Fibroblast of gingiva (primary cell): ENCODE measurements at regions not wholly inside any gene's neighbourhood (a gene's known extent, or its start where the extent isn't known, plus 50 kb on each side); places are given as distances from the start of the nearest gene placed in this dataset.
A peak's percentile ranks its signal among the peaks of the same experiment; 100 is the strongest.

Experiments used
- DNase-seq: peaks from one replicate; pipeline ENCODE4 v3.0.0-alpha.2; 2011; ENCODE audit warnings: low read depth

DNA sequence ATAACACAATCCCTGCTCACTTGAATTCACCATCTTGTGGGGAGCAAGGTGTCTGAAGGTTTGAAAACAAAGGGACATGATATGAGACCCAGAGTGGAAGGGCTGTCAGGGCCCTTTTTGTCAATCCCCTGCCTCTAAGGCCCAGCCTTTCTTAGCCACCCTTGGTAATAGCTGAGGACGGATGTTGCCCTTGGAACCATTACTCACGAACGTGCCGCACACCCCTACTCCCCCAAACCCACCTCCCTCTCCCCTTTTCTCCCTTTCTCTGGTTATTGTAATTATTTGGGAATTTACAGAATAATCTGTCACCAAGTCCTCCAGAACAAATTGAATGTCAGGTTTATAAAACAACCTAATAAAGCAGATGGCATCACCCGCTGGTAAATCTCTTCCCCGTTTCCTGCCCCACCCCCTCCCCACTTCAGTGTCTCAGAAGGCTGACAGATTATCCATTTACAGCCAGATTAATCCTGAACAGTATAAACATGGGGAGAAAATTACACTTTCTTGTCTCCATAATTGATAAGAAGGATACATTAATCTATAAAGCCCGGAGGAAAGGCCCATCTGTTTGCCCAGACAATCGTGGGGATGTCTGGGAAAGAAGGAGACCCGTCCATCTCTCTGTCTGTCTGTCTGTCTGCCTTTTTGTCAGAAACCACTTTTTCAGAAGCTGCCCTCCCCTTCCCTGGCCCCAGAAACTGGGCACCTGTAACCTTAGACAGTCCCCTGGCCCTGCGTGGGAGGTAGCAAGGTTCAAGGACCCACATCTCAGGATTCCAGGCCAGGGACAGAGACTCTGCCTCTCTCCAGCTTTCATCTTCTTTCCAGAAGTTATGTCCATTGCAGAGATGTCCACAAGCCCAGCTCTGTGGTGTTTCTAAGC is 60.6 kb upstream of the CD34 start:
- DNase-seq = no peak

DNA sequence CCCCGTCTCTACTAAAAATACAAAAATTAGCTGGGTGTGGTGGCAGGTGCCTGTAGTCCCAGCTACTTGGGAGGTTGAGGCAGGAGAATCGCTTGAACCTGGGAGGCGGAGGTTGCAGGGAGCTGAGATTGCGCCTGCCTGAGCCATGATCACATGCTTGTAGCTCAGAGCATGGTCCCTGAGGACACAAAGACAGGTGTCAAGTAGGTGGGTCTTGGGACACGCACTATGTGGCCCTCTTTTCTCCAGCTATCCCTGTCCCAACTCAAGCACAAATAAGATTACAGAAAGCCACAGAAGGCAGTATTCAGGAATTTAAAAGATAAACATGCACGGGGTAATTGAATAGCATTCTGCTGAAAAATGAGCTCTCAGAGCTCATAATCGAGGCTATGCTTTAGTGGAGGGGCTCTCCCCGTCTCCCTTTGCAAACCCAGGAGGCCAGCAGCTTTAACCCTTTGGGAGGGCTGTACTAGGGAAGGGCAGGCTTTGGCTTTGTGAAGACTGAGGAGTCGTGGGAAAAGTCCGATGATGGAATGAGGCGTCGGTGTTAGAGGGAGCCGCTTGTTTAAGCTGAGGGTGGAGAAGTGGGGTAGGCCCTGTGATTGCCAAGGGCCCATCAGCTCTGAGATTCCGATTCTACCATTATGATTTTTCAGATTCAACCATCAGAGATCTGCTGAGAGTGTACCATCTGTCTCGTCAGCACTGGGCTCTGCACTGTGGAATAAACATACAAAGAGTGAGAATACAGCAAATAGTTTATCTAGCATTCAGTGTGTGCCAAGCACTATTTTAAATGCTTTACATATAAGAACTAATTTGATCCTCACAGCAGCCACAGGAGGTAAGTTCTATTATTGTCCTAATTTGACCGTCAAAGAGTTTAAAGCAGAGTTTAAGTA is 59.7 kb upstream of the CD34 start:
- DNase-seq = no peak

DNA sequence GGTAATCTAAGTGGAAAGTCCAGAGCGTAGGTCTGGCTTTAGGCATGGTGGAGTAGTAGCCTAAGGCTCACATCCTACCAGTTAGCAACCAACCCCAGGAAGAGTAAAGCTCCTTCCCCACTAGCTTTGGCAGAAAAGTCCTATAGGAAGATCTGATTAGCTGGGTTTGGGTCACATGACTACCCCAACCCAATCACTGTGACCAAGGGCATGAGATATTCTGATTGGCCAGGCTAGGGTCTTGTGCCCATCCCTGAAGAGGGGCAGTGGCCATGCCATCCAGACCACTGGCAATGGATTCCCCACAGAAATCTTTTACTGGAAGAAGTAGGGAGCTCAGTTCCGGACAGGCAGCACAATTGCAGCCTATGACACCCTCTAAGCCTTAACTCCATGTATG is 58.6 kb upstream of the CD34 start:
- DNase-seq = no peak

DNA sequence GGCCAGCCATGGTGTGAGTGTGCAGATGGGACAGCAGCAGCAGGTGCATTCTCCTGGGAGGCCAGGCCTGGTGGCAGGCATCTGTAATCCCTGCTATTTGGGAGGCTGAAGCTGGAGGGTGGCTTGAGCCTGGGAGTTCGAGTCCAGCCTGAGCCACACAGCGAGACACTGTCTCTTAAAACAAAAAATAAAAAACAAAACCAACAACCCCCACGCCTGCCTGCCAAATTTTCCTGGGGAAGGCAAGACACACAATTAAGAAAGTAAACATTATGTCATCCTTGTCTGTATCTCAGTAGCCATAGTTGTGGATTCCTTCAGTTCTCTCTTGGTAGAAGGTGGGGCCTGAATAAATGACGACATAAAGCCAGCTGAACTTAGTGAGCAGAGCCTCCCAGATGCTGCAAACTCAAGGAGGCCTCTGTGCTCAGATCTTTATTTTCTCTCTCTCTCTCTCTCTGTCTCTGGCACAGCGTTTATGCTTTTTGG is 57.6 kb upstream of the CD34 start:
- DNase-seq = no peak

DNA sequence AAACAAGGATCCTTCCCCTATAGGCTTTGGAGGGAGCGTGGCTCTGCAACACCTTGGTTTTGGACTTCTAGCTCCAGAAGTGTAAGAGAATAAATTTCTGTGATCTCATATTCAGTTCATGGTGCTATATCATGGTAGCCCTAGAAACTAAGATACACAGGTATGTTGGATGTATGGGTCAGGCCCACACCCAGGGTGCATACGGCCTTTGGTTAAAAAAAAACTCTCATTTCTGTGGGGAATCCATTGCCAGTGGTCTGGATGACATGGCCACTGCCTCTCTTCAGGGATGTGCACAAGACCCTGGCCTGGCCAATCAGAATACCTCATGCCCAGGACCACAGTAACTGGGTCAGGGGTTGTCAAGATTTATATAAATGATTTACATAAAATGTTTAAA is 56.8 kb upstream of the CD34 start:
- DNase-seq = no peak

DNA sequence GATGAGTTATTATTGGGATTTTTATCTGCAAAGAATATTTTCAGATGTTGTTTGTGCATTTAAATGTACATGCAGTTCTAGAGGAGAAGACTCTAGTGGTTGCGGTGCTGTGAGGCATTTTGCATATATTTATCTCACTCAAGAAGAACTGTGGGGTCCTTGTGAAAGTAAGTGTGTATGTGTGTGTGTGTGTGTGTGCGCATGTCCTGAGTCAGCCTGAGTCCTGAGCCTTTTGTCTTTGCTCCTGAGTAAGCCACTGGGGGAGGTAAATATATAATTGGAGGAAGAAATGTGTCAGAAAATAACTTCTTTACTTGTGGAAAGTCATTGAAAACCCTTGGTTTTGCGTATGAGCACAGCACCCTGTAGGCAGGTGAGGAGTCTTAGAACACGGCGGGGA is 55.6 kb upstream of the CD34 start:
- no peak for DNase-seq

DNA sequence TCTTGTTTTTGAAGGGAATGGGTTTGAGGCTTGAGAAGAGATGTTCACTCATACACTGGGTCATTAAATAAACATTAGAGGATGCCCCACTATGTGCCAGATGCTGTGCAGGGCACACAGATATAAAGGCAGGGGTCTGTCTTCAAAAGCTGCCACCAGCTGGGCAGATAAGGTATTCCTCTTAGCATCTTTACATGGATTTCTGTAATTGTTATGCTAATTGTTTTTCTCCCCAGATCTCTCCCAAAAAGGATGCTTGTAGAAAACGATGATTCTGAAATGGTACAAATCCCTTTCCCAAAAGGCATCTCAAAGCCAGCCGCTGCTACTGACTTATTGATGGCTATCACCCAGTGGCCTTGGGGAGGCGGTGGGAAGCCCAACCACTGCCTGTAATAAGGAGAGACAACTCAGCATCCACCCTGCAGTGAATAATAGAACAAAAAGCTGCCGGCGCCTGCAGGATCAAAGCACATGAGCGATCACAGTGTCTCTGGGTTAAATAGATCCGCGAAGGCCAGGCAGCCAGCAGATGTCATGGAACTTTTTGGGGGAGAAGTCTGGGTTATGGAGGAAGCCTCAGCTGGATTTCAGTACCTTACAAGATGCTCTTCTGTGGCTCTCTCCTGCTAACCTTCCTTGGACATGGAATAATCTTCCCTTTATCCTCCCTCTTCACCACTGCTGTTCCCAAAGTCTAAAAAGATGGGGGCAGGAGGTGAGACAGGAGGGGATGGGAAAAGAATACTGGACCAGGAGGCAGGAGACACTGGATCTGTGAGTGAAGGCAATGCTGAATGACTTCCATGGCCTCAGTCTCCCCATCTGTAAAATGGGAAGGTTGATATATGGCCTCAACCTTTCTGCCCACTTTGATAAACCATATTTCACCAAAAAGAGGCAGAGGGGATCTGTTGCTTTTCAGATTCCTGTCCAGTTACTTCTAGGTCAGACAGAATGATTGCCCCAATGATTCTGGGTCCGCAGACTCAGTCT is 54.8 kb upstream of the CD34 start:
- DNase-seq = no peak

DNA sequence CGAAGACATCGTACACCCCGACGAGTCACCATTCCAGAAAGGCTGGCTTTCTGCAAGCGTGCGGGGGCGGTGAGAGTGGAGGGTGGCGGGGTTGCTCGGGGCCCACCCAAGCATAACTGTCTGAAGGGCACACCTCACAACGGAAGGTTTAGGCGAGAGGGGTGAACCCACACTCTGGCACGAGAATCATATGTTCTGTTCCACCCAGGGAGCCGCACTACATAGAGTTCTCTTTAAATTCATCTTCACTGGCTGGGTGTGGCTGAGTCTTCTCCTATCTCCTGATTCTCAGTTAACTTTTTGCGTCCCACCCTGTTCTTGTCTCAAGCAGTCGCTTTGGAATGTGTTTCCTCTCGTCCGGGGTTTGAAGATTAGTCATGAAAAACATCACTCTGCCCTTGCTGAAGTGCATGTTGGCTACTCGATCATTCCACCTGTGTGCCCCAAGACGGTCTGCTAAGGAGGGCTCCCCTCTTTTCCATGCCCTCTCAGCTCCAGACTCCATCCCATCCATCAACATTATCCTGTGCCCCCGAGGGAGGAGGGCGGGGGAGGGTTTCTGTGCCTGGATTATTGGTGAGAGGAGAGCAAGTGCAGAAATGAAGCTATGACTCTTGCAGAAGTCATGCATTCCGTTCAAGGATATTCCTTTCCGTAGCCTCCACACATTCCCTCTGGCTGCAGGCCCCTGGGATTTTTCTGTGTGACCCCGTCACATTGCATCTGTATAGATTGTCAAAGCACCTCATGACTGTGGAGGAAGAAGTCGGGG is 53.5 kb upstream of the CD34 start:
- no peak for DNase-seq

DNA sequence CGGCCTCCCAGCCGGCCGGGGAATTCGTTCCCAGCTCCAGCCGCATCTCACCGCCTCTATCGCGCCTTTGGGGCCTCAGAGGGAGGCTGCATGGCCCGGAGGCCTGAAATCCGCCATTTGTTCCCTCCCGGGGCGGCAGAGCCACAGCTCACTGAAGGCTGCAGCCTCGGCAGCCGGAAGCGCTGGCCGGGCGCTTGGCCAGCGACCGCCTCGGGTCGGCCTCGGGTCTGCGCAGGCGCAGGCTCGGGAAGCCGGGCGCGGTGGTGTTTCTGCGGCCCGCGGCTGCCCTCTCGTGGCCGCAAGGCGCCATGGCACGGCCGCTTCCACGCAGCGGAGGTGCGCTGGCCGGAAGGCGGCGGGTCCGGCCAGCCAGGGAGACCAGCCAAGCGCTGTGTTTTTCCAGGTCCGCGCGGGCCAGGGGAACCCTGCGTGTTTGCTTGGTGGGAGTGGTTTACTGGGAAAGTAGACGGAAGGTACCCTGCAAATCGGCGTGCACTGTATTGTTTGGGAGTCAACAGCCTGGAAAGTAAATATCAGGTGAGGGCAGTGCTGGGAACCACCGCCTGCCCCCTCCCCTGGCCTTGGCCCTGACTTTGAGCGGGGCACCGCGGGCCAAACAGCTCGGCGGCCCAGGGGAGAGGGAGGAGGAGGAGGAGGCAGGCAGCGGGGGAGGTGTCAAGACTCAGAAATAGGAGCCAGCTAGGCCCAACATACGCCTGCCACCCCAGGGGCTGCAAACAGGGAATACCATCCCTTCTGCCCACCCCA is 52.7 kb upstream of the CD34 start:
- DNase-seq = peak; percentile 75

DNA sequence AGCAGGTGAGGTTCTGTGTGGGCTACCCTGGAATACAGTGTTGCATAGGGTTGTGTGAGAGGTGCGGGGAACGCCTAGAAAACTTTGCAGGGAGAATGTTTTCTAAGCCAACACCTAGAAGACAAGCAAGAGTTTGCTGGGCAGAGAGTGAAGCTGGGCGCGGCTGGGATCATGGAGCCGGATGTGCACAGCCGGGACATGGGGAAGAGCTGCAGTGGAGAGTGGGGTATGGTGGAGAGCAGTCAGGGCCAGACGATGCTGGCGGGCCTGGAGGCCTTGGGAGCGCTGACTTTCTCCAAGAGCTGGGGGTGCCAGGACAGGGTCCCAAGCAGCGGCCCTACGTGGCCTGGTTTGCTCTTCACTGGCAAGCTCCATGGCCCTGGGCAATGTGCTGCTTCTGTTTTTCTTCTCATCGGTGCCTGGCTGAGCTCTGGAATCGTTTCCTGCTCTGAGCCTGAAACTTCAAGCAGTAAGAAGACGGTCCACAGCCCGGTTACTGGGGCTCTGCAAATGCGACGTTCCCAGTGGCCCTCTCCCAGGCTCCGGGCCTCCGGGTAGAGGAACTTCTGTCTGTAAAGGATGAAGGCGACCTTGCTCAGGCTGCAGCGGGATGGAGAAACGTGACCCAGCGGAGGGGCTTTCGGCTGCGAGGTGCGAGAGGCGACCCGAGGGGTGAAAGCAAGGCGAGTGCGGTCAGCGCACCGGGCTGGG is 51.9 kb upstream of the CD34 start:
- DNase-seq = peak; percentile 25
